ENCODE measurements at regions not wholly inside any gene's neighbourhood (a gene's known extent, or its start where the extent isn't known, plus 50 kb on each side); places are given as distances from the start of the nearest gene placed in this dataset.

DNA sequence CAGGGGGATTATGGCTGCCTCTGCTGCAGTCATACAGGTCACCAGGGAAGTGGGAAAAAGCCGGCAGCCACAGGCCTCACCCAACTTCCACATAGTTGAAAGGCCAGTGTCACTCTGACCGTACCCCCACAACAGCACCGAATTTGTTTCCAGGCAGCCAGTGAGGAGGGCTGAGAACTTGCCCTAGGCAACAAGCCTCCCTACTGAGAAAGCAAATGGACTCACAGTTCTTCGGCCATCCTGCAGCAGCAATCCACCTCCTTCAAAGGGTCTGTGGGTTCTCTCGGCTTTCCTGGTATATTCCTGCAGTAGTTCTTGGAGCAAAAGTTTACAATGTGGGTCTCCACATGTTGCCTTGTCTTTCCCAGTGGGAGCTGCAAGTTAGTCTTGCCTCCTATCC is 251.3 kb downstream of the ETNK1 start:
- TF ChIP-seq EZH2 (IDR thresholded peaks at IDR 0.05; ENCODE audit: low read length, missing control alignments) = no peak
- TF ChIP-seq, protein P1, sequence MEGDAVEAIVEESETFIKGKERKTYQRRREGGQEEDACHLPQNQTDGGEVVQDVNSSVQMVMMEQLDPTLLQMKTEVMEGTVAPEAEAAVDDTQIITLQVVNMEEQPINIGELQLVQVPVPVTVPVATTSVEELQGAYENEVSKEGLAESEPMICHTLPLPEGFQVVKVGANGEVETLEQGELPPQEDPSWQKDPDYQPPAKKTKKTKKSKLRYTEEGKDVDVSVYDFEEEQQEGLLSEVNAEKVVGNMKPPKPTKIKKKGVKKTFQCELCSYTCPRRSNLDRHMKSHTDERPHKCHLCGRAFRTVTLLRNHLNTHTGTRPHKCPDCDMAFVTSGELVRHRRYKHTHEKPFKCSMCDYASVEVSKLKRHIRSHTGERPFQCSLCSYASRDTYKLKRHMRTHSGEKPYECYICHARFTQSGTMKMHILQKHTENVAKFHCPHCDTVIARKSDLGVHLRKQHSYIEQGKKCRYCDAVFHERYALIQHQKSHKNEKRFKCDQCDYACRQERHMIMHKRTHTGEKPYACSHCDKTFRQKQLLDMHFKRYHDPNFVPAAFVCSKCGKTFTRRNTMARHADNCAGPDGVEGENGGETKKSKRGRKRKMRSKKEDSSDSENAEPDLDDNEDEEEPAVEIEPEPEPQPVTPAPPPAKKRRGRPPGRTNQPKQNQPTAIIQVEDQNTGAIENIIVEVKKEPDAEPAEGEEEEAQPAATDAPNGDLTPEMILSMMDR (conservative IDR thresholded peaks at IDR 0.05 in 1 of 2, IDR thresholded peaks at IDR 0.05 in 1 of 2; ENCODE audit: low read depth in 1 of 2, low read length in 2 of 2) = no peak
